C4-2B (cell line): ENCODE measurements at regions not wholly inside any gene's neighbourhood (a gene's known extent, or its start where the extent isn't known, plus 50 kb on each side); places are given as distances from the start of the nearest gene placed in this dataset.

Experiments used
- H3K27ac ChIP-seq: fragments of 450-650 bp; 2 replicates; pipeline ENCODE4 v1.5.1; 2017
- ZFX ChIP-seq: fragments of 450-650 bp; IDR thresholded peaks from 2 replicates; pipeline ENCODE4 v1.6.1; 2017
- TF ChIP-seq, protein P1 (sequence below): fragments of 450-650 bp; conservative IDR thresholded peaks from 2 replicates; pipeline ENCODE4 v1.5.1; 2017; ENCODE audit warnings: mild to moderate bottlenecking

DNA sequence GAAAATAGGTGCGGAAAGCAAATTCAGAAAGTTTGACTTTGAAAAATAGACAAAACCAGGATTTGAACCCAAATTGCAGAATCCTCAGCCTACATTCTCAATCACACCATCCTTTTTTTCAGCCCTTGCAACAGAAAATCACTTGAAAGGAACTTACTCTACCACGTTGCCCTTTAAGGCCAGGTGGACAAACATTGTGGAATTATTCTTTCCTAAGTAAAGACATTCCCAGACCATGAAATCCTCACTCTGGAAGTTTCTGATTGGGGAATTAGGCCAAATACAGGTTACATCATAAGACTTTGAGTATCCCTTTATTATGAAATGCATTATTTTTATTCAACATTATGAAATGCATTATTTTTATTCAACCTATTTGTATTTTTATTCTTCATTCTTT lies 259.4 kb downstream of the RAD51AP2 start:
- TF ChIP-seq, protein P1, sequence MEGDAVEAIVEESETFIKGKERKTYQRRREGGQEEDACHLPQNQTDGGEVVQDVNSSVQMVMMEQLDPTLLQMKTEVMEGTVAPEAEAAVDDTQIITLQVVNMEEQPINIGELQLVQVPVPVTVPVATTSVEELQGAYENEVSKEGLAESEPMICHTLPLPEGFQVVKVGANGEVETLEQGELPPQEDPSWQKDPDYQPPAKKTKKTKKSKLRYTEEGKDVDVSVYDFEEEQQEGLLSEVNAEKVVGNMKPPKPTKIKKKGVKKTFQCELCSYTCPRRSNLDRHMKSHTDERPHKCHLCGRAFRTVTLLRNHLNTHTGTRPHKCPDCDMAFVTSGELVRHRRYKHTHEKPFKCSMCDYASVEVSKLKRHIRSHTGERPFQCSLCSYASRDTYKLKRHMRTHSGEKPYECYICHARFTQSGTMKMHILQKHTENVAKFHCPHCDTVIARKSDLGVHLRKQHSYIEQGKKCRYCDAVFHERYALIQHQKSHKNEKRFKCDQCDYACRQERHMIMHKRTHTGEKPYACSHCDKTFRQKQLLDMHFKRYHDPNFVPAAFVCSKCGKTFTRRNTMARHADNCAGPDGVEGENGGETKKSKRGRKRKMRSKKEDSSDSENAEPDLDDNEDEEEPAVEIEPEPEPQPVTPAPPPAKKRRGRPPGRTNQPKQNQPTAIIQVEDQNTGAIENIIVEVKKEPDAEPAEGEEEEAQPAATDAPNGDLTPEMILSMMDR = no peak
- no peak for TF ChIP-seq ZFX

DNA sequence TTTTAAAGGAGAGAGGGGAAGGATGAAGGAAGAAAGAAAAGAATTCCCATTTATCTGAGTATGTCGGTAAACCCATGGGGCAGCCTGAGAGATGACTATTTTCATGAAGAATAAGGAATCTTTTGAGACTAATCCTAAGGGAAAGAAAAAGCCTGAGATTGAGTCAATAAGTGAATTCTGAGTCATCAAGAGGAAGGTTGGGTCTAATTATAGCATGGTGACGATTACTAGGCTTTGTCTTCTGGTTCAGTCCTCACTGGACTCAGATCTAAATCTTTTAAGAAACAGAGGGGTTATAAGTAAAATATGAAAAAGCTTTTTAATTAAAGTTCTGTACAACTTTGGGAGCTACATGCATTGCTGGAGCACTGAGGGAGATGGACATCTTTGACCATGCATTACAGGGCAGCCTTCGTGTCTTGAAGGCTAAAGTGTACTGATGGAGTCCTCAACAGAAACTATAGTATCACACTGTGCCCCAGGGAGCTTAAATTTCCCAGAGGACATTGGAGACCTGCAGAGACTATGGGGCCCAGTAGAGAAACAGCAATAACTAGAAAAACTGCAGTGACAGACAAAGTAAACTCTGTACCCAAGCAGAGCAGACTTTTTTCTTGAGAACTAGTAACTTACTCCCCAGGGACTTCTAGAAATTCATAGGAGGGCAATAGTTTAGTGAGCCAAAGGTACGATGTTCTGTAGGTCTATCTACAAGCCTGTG lies 260.9 kb downstream of the RAD51AP2 start:
- TF ChIP-seq ZFX = no peak
- TF ChIP-seq, protein P1 = no peak

More for the DNA sequence above, 259.4 kb downstream of the RAD51AP2 start:
- H3K27ac ChIP-seq = no peak overlapping the region

DNA sequence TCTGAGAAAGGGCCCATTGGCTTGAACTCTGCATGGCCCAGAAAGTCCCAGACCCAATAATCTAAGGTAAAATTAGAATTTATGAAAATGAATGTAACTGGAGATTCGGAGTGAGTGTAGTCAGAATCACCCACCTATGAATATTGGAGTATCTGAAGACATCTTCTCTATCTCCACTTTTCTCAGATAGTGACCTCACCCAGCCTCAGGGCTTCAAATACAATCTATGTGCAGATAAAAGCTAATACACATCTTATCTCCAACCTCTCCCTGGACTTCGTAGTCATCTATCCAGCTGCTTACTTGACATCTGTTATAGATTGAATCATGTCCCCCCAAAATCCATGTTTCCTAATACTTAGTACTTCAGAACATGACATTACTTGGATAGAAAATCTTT lies 263.2 kb downstream of the RAD51AP2 start:
- no peak overlapping the region for H3K27ac ChIP-seq
- TF ChIP-seq, protein P1 = no peak
- no peak for TF ChIP-seq ZFX

More for the DNA sequence above, 260.9 kb downstream of the RAD51AP2 start:
- no peak overlapping the region for H3K27ac ChIP-seq

DNA sequence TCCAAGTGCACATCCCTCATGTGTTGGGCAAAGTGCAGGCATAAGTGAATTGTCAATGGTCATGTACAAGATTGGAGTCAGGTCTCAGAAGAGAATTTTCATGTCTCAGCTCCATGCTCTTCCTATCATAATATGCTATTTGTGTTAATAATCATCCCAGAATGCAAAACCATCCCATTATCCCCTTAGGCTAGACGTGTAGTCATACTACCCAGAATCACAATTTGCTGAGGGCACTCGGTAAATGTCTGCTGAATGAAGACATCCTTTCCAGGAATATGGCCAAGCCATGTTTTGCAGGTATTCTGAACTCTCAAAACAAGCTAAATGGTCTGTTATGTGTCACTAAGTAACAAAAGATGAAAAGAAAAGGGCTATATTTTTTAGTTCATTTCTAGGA lies 263.8 kb downstream of the RAD51AP2 start:
- TF ChIP-seq, protein P1 = no peak
- TF ChIP-seq ZFX = no peak
- H3K27ac ChIP-seq = no peak overlapping the region

DNA sequence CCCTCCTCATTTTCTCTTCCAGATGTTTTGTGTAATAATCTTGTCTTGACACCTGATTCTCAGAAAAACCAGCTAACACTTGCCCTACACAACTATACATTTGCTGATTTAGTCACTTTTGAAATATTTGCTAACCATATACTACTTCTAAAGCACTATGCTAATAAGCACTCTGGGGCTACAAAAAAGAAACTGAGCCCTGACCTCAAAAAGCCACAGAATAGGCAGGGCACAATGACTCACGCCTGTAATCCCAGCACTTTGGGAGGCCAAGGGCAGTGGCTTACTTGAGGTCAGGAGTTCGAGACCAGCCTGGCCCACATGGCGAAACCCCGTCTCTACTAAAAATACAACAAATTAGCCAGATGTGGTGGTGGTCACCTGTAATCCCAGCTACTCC lies 266.0 kb downstream of the RAD51AP2 start:
- TF ChIP-seq, protein P1 = no peak
- TF ChIP-seq ZFX = no peak
- H3K27ac ChIP-seq = no peak overlapping the region

DNA sequence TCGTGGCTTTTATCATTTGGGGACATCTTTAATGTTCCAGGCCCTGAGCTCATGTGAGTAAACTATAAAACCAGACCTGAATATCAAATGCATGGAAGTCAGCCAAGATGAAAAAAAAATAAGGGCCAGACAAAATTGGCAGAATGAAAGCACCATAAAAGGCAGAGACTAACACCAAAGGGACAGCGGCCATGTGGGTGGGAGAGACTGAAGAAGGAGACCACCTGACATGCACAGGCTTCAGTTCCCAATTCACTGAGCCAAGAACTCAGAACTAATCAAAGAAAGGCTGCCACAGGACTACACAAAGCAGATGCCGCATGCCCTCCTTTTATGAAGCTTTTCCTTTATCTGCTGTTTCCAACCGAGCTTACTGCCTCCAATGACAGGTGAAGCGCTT lies 267.1 kb downstream of the RAD51AP2 start:
- peak overlapping the region; percentile 33; the same call in 1 of the 2 replicates for H3K27ac ChIP-seq
- no peak for TF ChIP-seq ZFX
- TF ChIP-seq, protein P1 = no peak

DNA sequence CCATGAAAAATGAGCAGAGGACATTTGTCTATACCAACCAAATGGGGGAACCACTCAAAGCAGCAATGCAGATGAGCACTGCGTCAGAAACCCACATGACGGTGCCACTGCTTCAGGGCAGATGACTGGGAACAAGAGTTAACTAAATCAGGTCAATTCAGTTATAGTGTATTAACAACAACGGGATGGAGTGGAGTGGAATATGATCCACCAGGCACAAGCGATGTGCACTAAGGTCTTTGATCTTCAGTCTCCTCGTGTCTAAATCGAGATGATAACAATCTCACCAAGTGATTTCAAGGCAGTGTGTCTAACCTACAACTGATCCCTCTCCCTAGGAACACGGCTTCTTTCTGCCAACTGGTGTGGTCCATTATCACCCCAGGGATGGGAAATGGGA lies 269.0 kb downstream of the RAD51AP2 start:
- TF ChIP-seq ZFX = no peak
- no peak overlapping the region for H3K27ac ChIP-seq

DNA sequence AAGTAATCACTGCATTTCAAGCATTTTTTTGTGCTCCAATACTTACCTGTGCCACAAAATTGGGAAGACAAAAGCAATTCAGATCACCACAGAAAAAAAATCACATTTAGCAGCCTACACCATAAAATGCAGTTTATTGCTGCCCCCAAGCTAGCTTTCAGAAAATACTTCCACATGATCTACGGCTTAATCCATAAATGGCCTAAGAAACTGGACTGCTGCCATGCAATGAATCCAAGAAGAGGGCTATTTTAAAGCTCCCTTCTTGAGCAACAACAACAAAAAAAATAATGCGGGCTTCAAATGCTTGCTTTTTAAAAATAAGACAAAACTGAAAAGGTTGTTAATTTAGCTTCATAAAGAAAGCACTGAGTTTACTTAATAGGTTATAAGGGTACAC lies 272.3 kb downstream of the RAD51AP2 start:
- no peak for TF ChIP-seq ZFX
- TF ChIP-seq, protein P1 = no peak
- H3K27ac ChIP-seq = no peak overlapping the region
